ENCODE measurements at regions not wholly inside any gene's neighbourhood (a gene's known extent, or its start where the extent isn't known, plus 50 kb on each side); places are given as distances from the start of the nearest gene placed in this dataset.

DNA sequence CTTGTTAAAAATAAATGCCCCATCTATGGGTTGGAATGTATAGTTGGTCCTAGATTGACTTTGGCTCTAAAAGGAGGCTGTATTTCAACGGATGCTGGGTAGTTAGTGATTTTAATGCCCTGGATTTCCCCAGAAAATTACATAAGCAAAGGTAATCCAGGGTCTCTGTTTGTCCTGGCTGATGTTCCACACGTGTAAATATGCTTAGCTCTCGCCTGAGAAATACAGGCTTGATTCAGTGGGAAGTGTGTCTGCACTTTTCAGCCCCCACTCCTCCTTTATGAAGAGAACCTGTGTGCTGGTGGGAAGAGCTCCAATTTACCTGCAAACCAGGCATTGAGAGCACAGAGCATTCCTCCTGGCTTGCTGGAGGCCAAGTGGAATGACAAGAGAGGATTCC is 294.6 kb upstream of the CLINT1 start:
- TF ChIP-seq, protein P1, sequence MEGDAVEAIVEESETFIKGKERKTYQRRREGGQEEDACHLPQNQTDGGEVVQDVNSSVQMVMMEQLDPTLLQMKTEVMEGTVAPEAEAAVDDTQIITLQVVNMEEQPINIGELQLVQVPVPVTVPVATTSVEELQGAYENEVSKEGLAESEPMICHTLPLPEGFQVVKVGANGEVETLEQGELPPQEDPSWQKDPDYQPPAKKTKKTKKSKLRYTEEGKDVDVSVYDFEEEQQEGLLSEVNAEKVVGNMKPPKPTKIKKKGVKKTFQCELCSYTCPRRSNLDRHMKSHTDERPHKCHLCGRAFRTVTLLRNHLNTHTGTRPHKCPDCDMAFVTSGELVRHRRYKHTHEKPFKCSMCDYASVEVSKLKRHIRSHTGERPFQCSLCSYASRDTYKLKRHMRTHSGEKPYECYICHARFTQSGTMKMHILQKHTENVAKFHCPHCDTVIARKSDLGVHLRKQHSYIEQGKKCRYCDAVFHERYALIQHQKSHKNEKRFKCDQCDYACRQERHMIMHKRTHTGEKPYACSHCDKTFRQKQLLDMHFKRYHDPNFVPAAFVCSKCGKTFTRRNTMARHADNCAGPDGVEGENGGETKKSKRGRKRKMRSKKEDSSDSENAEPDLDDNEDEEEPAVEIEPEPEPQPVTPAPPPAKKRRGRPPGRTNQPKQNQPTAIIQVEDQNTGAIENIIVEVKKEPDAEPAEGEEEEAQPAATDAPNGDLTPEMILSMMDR (CRISPR knock-in tag; IDR thresholded peaks at IDR 0.05) = no peak
- TF ChIP-seq KDM1A (CRISPR knock-in tag; IDR thresholded peaks at IDR 0.05) = no peak
- TF ChIP-seq, protein P2, sequence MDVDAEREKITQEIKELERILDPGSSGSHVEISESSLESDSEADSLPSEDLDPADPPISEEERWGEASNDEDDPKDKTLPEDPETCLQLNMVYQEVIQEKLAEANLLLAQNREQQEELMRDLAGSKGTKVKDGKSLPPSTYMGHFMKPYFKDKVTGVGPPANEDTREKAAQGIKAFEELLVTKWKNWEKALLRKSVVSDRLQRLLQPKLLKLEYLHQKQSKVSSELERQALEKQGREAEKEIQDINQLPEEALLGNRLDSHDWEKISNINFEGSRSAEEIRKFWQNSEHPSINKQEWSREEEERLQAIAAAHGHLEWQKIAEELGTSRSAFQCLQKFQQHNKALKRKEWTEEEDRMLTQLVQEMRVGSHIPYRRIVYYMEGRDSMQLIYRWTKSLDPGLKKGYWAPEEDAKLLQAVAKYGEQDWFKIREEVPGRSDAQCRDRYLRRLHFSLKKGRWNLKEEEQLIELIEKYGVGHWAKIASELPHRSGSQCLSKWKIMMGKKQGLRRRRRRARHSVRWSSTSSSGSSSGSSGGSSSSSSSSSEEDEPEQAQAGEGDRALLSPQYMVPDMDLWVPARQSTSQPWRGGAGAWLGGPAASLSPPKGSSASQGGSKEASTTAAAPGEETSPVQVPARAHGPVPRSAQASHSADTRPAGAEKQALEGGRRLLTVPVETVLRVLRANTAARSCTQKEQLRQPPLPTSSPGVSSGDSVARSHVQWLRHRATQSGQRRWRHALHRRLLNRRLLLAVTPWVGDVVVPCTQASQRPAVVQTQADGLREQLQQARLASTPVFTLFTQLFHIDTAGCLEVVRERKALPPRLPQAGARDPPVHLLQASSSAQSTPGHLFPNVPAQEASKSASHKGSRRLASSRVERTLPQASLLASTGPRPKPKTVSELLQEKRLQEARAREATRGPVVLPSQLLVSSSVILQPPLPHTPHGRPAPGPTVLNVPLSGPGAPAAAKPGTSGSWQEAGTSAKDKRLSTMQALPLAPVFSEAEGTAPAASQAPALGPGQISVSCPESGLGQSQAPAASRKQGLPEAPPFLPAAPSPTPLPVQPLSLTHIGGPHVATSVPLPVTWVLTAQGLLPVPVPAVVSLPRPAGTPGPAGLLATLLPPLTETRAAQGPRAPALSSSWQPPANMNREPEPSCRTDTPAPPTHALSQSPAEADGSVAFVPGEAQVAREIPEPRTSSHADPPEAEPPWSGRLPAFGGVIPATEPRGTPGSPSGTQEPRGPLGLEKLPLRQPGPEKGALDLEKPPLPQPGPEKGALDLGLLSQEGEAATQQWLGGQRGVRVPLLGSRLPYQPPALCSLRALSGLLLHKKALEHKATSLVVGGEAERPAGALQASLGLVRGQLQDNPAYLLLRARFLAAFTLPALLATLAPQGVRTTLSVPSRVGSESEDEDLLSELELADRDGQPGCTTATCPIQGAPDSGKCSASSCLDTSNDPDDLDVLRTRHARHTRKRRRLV (CRISPR knock-in tag; IDR thresholded peaks at IDR 0.05) = no peak
- no peak for TF ChIP-seq ZNF570 (CRISPR knock-in tag; IDR thresholded peaks at IDR 0.05; ENCODE audit: borderline replicate concordance)
- TF ChIP-seq, protein P3, sequence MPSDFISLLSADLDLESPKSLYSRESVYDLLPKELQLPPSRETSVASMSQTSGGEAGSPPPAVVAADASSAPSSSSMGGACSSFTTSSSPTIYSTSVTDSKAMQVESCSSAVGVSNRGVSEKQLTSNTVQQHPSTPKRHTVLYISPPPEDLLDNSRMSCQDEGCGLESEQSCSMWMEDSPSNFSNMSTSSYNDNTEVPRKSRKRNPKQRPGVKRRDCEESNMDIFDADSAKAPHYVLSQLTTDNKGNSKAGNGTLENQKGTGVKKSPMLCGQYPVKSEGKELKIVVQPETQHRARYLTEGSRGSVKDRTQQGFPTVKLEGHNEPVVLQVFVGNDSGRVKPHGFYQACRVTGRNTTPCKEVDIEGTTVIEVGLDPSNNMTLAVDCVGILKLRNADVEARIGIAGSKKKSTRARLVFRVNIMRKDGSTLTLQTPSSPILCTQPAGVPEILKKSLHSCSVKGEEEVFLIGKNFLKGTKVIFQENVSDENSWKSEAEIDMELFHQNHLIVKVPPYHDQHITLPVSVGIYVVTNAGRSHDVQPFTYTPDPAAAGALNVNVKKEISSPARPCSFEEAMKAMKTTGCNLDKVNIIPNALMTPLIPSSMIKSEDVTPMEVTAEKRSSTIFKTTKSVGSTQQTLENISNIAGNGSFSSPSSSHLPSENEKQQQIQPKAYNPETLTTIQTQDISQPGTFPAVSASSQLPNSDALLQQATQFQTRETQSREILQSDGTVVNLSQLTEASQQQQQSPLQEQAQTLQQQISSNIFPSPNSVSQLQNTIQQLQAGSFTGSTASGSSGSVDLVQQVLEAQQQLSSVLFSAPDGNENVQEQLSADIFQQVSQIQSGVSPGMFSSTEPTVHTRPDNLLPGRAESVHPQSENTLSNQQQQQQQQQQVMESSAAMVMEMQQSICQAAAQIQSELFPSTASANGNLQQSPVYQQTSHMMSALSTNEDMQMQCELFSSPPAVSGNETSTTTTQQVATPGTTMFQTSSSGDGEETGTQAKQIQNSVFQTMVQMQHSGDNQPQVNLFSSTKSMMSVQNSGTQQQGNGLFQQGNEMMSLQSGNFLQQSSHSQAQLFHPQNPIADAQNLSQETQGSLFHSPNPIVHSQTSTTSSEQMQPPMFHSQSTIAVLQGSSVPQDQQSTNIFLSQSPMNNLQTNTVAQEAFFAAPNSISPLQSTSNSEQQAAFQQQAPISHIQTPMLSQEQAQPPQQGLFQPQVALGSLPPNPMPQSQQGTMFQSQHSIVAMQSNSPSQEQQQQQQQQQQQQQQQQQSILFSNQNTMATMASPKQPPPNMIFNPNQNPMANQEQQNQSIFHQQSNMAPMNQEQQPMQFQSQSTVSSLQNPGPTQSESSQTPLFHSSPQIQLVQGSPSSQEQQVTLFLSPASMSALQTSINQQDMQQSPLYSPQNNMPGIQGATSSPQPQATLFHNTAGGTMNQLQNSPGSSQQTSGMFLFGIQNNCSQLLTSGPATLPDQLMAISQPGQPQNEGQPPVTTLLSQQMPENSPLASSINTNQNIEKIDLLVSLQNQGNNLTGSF (CRISPR knock-in tag; IDR thresholded peaks at IDR 0.05) = no peak
- TF ChIP-seq HOXA7 (CRISPR knock-in tag; IDR thresholded peaks at IDR 0.05) = no peak
